Fibroblast of lung (primary cell): ENCODE measurements at regions not wholly inside any gene's neighbourhood (a gene's known extent, or its start where the extent isn't known, plus 50 kb on each side); places are given as distances from the start of the nearest gene placed in this dataset.

Experiments
- EZH2 ChIP-seq: IDR thresholded peaks from 2 replicates; pipeline ENCODE4 v1.5.1; 2012; ENCODE audit warnings: low read length, control low read depth, mild to moderate bottlenecking; ENCODE audit errors: missing control alignments
- TF ChIP-seq, protein P1 (sequence below), 2 donors: IDR thresholded peaks in 1 of 2; conservative IDR thresholded peaks in 1 of 2; 1 replicate in 1 of 2; 2 replicates in 1 of 2; pipeline ENCODE4 v1.5.1; 2011 to 2012; ENCODE audit warnings: low read length in 2 of 2, control low read depth in 1 of 2, inconsistent platforms in 1 of 2, low read depth in 1 of 2, mild to moderate bottlenecking in 1 of 2

GRCh38 chr21:38984568-38984967 is 178.8 kb downstream of the ETS2 start:
- TF ChIP-seq, protein P1, sequence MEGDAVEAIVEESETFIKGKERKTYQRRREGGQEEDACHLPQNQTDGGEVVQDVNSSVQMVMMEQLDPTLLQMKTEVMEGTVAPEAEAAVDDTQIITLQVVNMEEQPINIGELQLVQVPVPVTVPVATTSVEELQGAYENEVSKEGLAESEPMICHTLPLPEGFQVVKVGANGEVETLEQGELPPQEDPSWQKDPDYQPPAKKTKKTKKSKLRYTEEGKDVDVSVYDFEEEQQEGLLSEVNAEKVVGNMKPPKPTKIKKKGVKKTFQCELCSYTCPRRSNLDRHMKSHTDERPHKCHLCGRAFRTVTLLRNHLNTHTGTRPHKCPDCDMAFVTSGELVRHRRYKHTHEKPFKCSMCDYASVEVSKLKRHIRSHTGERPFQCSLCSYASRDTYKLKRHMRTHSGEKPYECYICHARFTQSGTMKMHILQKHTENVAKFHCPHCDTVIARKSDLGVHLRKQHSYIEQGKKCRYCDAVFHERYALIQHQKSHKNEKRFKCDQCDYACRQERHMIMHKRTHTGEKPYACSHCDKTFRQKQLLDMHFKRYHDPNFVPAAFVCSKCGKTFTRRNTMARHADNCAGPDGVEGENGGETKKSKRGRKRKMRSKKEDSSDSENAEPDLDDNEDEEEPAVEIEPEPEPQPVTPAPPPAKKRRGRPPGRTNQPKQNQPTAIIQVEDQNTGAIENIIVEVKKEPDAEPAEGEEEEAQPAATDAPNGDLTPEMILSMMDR (conservative IDR thresholded peaks at IDR 0.05 in 1 of 2, IDR thresholded peaks at IDR 0.05 in 1 of 2; ENCODE audit: low read depth in 1 of 2, low read length in 2 of 2): no peak
- TF ChIP-seq EZH2: no peak
